ENCODE measurements at regions not wholly inside any gene's neighbourhood (a gene's known extent, or its start where the extent isn't known, plus 50 kb on each side); places are given as distances from the start of the nearest gene placed in this dataset.

DNA sequence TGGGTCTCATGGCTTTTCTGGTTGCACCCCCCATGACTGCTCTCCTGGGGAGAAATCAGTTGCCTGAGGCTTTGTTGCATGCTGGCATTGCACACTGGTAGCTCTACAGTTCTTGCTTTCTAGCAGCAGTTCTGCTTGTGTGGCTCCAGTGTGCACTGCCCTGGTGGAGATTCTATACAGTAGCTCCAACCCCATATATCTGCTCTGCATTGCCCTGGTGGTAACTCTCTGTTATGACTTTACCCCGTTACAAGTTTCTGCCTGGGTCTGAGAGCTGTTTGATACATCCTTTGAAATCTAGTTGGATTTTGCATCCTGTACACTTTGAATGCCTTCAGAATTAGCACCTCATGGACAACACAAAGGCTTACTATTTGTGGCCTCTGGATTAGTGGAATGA lies 241.4 kb upstream of the EPHA5 start:
- H3K4me1 ChIP-seq, result no peaks in the 10 kb centered on the region
- H3K36me3 ChIP-seq, result no peaks in the 10 kb centered on the region
- intact Hi-C loops (cut with DNase I), result no loop called here
- DNase-seq, result no peak
- TF ChIP-seq, protein P1, sequence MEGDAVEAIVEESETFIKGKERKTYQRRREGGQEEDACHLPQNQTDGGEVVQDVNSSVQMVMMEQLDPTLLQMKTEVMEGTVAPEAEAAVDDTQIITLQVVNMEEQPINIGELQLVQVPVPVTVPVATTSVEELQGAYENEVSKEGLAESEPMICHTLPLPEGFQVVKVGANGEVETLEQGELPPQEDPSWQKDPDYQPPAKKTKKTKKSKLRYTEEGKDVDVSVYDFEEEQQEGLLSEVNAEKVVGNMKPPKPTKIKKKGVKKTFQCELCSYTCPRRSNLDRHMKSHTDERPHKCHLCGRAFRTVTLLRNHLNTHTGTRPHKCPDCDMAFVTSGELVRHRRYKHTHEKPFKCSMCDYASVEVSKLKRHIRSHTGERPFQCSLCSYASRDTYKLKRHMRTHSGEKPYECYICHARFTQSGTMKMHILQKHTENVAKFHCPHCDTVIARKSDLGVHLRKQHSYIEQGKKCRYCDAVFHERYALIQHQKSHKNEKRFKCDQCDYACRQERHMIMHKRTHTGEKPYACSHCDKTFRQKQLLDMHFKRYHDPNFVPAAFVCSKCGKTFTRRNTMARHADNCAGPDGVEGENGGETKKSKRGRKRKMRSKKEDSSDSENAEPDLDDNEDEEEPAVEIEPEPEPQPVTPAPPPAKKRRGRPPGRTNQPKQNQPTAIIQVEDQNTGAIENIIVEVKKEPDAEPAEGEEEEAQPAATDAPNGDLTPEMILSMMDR (IDR thresholded peaks at IDR 0.05), result no peak
- no peak overlapping the region for H3K4me3 ChIP-seq
- H3K9ac ChIP-seq (ENCODE audit: low read depth in 2 of 2, low read length in 2 of 2), result no peak overlapping the region
- H3K27ac ChIP-seq, result no peak overlapping the region
- no peaks in the 10 kb centered on the region for H3K9me3 ChIP-seq
- no peaks in the 10 kb centered on the region for H3K27me3 ChIP-seq

DNA sequence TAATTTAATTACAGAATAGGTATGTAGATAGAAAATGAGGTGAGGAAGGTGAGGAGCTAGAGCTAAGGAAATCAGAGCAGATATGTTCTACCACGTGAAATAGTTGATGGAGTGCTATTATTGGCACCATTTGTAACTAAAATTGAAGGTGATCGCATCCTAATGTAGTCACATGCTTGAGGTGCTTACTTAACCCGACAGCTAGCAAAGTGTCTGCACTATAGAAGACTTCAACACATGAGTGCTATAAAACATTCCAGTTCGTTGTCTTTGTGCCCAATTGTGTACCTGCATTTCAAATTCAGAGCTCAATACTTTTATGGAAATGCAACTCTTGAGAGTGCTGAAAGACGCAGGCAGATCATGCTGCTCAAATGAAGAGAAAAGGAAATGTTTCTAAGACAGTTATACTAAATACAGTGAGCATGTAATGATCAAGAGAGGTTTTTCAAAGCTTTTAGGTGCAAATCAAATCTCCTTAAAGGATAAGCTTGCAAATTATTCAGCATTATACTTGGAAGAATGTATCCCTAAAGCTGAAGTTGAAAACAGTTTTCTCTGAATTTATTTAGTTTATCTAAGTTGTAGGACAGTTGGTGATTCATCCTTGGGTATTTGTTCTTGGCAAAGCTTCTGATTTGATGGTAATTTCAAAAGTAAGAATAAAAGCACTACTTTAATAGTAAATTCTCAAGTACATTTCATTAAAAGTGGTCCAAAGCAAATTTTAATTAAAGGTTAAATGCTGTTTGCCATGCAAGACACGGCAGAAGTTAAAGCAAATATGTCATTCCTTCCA lies 223.9 kb upstream of the EPHA5 start:
- H3K9ac ChIP-seq (ENCODE audit: low read depth in 2 of 2, low read length in 2 of 2), result no peak overlapping the region
- no peaks in the 10 kb centered on the region for H3K27me3 ChIP-seq
- intact Hi-C loops (cut with DNase I), result no loop called here
- TF ChIP-seq, protein P1 (IDR thresholded peaks at IDR 0.05), result no peak
- no peaks in the 10 kb centered on the region for H3K36me3 ChIP-seq
- no peak overlapping the region for H3K4me3 ChIP-seq
- H3K27ac ChIP-seq, result no peak overlapping the region
- no peaks in the 10 kb centered on the region for H3K4me1 ChIP-seq
- no peak for DNase-seq
- H3K9me3 ChIP-seq, result no peaks in the 10 kb centered on the region

DNA sequence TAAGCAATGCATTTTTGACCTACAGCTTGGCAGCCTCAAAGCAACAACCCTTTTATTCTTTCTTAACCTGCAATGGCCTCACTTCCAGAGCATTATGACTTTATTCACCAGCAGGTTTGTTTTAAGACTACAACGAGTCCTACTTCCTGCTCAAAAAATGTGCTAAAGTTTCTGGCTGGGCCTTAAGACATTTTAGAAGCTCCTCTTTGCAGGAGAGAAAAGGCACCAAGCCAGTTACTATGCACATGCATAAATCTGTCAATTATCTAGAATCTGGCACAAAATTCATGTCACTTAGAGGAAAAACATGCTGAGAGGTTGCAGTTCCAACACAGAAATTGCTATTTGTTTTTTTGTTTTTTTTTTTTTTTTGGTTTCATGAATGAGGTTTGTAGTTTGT lies 223.0 kb upstream of the EPHA5 start:
- no peak for DNase-seq
- intact Hi-C loops (cut with DNase I), result no loop called here
- Histone ChIP-seq H3K27ac (no peak overlapping the region), H3K27me3 (no peaks in the 10 kb centered on the region), H3K9me3 (no peaks in the 10 kb centered on the region), H3K9ac (ENCODE audit: low read depth in 2 of 2, low read length in 2 of 2) (no peak overlapping the region), H3K36me3 (no peaks in the 10 kb centered on the region), H3K4me3 (no peak overlapping the region), H3K4me1 (no peaks in the 10 kb centered on the region)
- TF ChIP-seq, protein P1 (IDR thresholded peaks at IDR 0.05), result no peak

DNA sequence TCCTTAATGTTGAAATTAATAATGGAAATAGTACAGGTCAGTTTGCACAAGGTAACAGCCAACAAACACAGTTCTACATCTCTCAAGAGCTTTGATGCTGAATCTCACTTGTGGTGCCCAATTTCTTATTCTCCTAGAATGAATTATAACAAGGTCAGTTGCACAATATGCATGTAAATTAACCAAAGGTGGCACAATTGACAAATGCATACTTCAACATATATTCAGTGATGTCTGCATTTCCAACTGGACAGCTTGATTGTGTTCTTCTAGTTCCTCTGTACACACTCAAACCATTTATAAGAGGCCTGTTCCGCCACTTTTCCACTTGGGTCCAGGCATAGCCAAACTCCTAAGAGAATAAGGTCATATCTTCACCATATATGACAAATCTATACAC lies 210.3 kb upstream of the EPHA5 start:
- no peaks in the 10 kb centered on the region for H3K27me3 ChIP-seq
- no peaks in the 10 kb centered on the region for H3K4me1 ChIP-seq
- intact Hi-C loops (cut with DNase I), result no loop called here
- no peak overlapping the region for H3K27ac ChIP-seq
- H3K4me3 ChIP-seq, result no peak overlapping the region
- TF ChIP-seq, protein P1 (IDR thresholded peaks at IDR 0.05), result no peak
- no peak overlapping the region for H3K9ac ChIP-seq (ENCODE audit: low read depth in 2 of 2, low read length in 2 of 2)
- no peaks in the 10 kb centered on the region for H3K9me3 ChIP-seq
- H3K36me3 ChIP-seq, result no peaks in the 10 kb centered on the region
- DNase-seq, result no peak

DNA sequence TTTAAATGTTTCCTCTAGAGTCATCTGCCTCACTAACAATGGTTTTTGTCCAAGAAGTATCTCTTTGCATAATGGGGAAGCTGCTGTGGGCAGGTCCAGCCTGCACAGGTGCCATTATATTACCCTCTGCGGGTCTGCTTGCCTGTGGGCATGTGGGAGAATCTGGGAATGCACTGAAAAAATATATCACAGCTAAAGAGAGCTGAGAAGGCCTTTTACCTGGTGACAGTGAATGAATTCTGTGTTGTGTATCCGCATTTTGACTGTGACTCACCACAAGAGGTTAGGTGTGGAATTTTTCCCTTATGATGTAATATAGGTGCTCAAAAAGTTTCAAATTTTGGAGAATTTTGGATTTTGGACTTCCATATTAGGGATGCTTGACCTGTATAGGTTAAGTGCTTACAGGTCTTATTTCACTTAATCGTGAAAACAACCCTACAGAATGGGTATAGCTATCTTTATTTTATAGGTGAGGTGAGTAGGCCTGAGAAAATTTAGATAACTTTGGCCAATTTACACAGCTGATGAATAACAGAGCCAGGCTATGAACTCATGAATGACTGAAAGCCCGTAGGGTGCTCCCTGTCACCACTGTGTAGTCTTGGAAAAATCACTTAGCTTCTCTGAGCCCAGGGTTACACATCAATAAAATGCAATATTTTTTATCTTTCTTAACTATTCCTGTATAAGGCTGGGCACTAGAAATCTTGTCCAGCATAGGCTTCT lies 198.0 kb upstream of the EPHA5 start:
- H3K4me1 ChIP-seq, result no peaks in the 10 kb centered on the region
- no peaks in the 10 kb centered on the region for H3K36me3 ChIP-seq
- TF ChIP-seq, protein P1 (IDR thresholded peaks at IDR 0.05), result no peak
- intact Hi-C loops (cut with DNase I), result no loop called here
- no peaks in the 10 kb centered on the region for H3K9me3 ChIP-seq
- DNase-seq, result no peak
- H3K9ac ChIP-seq (ENCODE audit: low read depth in 2 of 2, low read length in 2 of 2), result no peak overlapping the region
- no peaks in the 10 kb centered on the region for H3K27me3 ChIP-seq
- H3K27ac ChIP-seq, result no peak overlapping the region
- no peak overlapping the region for H3K4me3 ChIP-seq

All from colonic mucosa (tissue), 4 donors.